Loucy (cell line): ENCODE measurements at regions not wholly inside any gene's neighbourhood (a gene's known extent, or its start where the extent isn't known, plus 50 kb on each side); places are given as distances from the start of the nearest gene placed in this dataset.

Source experiments
- H2AFZ ChIP-seq: fragments of 200-600 bp; sonication (generic); 2 replicates; pipeline ENCODE4 v1.6.0; 2016; ENCODE audit warnings: antibody characterized with exemption, mild to moderate bottlenecking, low read length, moderate library complexity
- H3F3A ChIP-seq: fragments of 200-600 bp; 2 replicates; pipeline ENCODE4 v1.6.0; 2016; ENCODE audit warnings: antibody characterized with exemption, low read depth, mild to moderate bottlenecking
- H3K27me3 ChIP-seq: fragments of 200-600 bp; sonication (generic); 2 replicates; pipeline ENCODE4 v1.6.1; 2014; ENCODE audit warnings: low read length, mild to moderate bottlenecking; ENCODE audit not compliant: insufficient read depth, poor library complexity, severe bottlenecking
- H3K36me3 ChIP-seq: fragments of 200-600 bp; sonication (generic); 2 replicates; pipeline ENCODE4 v1.6.1; 2016; ENCODE audit warnings: low read length; ENCODE audit not compliant: insufficient read depth
- H3K4me1 ChIP-seq: fragments of 200-600 bp; sonication (generic); 2 replicates; pipeline ENCODE4 v1.5.1; 2014; ENCODE audit warnings: low read length, mild to moderate bottlenecking; ENCODE audit not compliant: insufficient read depth, poor library complexity, severe bottlenecking
- H3K4me2 ChIP-seq: fragments of 200-600 bp; sonication (generic); 2 replicates; pipeline ENCODE4 v1.6.0; 2014; ENCODE audit warnings: antibody characterized with exemption, low read length, low read depth, mild to moderate bottlenecking; ENCODE audit not compliant: poor library complexity, severe bottlenecking
- H3K4me3 ChIP-seq: fragments of 200-600 bp; sonication (generic); 2 replicates; pipeline ENCODE4 v1.5.1; 2014; ENCODE audit warnings: low read length, mild to moderate bottlenecking, mixed read lengths; ENCODE audit not compliant: poor library complexity, severe bottlenecking
- H3K79me2 ChIP-seq: fragments of 200-600 bp; sonication (generic); 2 replicates; pipeline ENCODE4 v1.6.1; 2014; ENCODE audit warnings: low read length; ENCODE audit not compliant: insufficient read depth
- H3K9ac ChIP-seq: fragments of 200-600 bp; sonication (generic); 2 replicates; pipeline ENCODE4 v1.6.0; 2014; ENCODE audit warnings: mild to moderate bottlenecking, low read depth, low read length, moderate library complexity; ENCODE audit not compliant: poor library complexity, severe bottlenecking
- H3K9me2 ChIP-seq: fragments of 200-600 bp; sonication (generic); replicated peaks from 2 replicates; pipeline ENCODE4 v1.6.1; 2016; ENCODE audit warnings: low read depth, low read length, mixed read lengths
- H3K9me3 ChIP-seq: fragments of 200-600 bp; sonication (generic); 2 replicates; pipeline ENCODE4 v1.6.1; 2014; ENCODE audit warnings: mild to moderate bottlenecking, antibody characterized with exemption, low read length, low read depth; ENCODE audit not compliant: insufficient read depth
- H4K20me1 ChIP-seq: fragments of 200-600 bp; sonication (generic); 2 replicates; pipeline ENCODE4 v1.6.0; 2014; ENCODE audit warnings: antibody characterized with exemption, low read length, mild to moderate bottlenecking; ENCODE audit not compliant: insufficient read depth, poor library complexity, severe bottlenecking
- EZH2phosphoT487 ChIP-seq: fragments of 200-600 bp; IDR thresholded peaks from 2 replicates; pipeline ENCODE4 v1.6.1; 2018; ENCODE audit warnings: antibody characterized with exemption, mild to moderate bottlenecking, moderate library complexity, borderline replicate concordance
- TF ChIP-seq, protein P1 (sequence below): fragments of 200-600 bp; sonication (generic); conservative IDR thresholded peaks from 2 replicates; pipeline ENCODE4 v1.5.1; 2014; ENCODE audit warnings: mild to moderate bottlenecking, antibody characterized with exemption, low read length

DNA sequence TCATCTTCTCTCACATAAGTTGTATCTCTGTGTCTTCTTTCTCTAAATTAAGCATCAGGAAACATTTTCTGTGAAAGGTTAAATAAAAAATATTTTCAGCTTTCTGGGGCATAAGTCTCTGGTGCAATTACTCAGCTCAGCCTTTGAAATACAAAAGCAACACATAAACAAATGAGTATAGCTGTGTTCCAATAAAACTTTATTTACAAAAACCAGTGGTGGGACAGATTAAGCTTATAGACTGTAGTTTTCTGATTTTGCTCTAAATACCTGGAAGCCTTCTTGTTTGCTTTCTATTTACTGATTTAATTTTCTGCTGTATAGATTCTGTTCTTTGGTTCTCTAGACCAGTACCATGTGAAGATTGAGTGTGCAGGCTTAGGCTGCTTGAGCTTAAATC is 655.1 kb downstream of the VRK1 start:
- peaks cover 4% of the 10 kb centered on the region for H3K4me1 ChIP-seq
- H2AFZ ChIP-seq = no peak overlapping the region
- TF ChIP-seq EZH2phosphoT487 = no peak
- TF ChIP-seq, protein P1, sequence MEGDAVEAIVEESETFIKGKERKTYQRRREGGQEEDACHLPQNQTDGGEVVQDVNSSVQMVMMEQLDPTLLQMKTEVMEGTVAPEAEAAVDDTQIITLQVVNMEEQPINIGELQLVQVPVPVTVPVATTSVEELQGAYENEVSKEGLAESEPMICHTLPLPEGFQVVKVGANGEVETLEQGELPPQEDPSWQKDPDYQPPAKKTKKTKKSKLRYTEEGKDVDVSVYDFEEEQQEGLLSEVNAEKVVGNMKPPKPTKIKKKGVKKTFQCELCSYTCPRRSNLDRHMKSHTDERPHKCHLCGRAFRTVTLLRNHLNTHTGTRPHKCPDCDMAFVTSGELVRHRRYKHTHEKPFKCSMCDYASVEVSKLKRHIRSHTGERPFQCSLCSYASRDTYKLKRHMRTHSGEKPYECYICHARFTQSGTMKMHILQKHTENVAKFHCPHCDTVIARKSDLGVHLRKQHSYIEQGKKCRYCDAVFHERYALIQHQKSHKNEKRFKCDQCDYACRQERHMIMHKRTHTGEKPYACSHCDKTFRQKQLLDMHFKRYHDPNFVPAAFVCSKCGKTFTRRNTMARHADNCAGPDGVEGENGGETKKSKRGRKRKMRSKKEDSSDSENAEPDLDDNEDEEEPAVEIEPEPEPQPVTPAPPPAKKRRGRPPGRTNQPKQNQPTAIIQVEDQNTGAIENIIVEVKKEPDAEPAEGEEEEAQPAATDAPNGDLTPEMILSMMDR = no peak
- no peaks in the 10 kb centered on the region for H4K20me1 ChIP-seq
- no peaks in the 10 kb centered on the region for H3K79me2 ChIP-seq
- no peaks in the 10 kb centered on the region for H3K36me3 ChIP-seq
- no peaks in the 10 kb centered on the region for H3K27me3 ChIP-seq
- H3F3A ChIP-seq = no peaks in the 10 kb centered on the region
- no peak overlapping the region for H3K4me3 ChIP-seq
- H3K9me3 ChIP-seq = no peaks in the 10 kb centered on the region
- no peak overlapping the region for H3K4me2 ChIP-seq
- H3K9me2 ChIP-seq = no peaks in the 10 kb centered on the region
- H3K9ac ChIP-seq = no peak overlapping the region

DNA sequence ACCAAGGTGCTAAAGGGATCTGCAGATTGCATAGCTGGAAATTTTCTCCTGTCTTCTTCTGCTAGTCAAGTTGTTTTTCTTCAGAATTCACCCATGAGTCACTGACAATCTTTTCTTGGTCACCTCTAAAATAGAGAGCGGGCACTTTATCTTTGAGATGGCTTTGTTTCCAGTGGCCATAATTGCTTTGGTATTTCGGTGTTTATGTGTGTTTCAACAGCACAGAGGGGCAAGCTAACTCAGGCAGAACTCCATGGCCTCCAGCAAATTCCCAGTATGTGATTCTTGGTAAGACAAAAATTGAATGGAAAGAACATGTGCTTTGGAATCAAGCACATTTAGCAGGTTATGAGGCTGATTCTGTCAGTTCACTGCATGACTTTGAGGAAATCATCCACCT is 656.8 kb downstream of the VRK1 start:
- H4K20me1 ChIP-seq = no peaks in the 10 kb centered on the region
- no peak overlapping the region for H3K9ac ChIP-seq
- H3K9me2 ChIP-seq = no peaks in the 10 kb centered on the region
- TF ChIP-seq EZH2phosphoT487 = no peak
- TF ChIP-seq, protein P1 = no peak
- no peaks in the 10 kb centered on the region for H3K79me2 ChIP-seq
- no peaks in the 10 kb centered on the region for H3K36me3 ChIP-seq
- no peaks in the 10 kb centered on the region for H3F3A ChIP-seq
- peaks cover 11% of the 10 kb centered on the region for H3K4me1 ChIP-seq
- no peak overlapping the region for H2AFZ ChIP-seq
- H3K9me3 ChIP-seq = no peaks in the 10 kb centered on the region
- no peak overlapping the region for H3K4me2 ChIP-seq
- no peak overlapping the region for H3K4me3 ChIP-seq
- no peaks in the 10 kb centered on the region for H3K27me3 ChIP-seq

DNA sequence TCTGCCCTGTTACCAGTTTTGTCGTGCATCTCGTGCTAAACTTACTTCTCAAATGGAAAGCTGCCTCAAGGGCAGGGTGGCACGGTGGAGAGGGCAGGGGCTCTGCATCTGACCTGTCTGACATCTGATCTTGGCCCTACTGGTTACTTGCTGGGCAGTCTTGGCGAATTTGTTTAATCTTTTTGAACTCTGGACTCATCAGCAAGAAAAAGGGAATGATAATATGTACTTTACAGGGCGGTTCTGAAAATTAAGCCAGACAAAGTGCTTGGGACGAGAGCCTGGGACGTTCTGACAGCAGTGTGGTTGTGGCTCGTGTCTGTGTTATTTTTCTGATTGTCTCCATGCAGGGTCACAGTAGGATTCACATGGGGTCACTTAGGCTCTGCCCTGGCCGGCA is 659.3 kb downstream of the VRK1 start:
- H3K4me3 ChIP-seq = no peak overlapping the region
- TF ChIP-seq, protein P1 = no peak
- no peak for TF ChIP-seq EZH2phosphoT487
- H3F3A ChIP-seq = no peaks in the 10 kb centered on the region

More for the DNA sequence above, 659.3 kb downstream of the VRK1 start:
- Histone ChIP-seq H3K4me2 (no peak overlapping the region), H3K79me2 (no peaks in the 10 kb centered on the region), H4K20me1 (no peaks in the 10 kb centered on the region), H2AFZ (no peak overlapping the region), H3K27me3 (no peaks in the 10 kb centered on the region), H3K4me1 (peaks cover 11% of the 10 kb centered on the region), H3K9me2 (no peaks in the 10 kb centered on the region), H3K9me3 (no peaks in the 10 kb centered on the region), H3K9ac (no peak overlapping the region), H3K36me3 (no peaks in the 10 kb centered on the region)
